Mesendoderm (in vitro differentiated cells): ENCODE measurements at regions not wholly inside any gene's neighbourhood (a gene's known extent, or its start where the extent isn't known, plus 50 kb on each side); places are given as distances from the start of the nearest gene placed in this dataset.
A peak's percentile ranks its signal among the peaks of the same experiment; 100 is the strongest.

Experiments
- DNase-seq: peaks from one replicate; pipeline ENCODE4 v3.0.0; 2013
- H2AK5ac ChIP-seq: 2 replicates; pipeline ENCODE4 v1.6.1; 2013; ENCODE audit warnings: low read length, inconsistent platforms
- H2BK120ac ChIP-seq: 2 replicates; pipeline ENCODE4 v1.6.1; 2013; ENCODE audit warnings: low read depth, mild to moderate bottlenecking, low read length, moderate library complexity, mixed read lengths
- H2BK15ac ChIP-seq: replicated peaks from 2 replicates; pipeline ENCODE4 v1.6.1; 2013; ENCODE audit warnings: low read depth, mild to moderate bottlenecking, moderate library complexity
- H2BK5ac ChIP-seq: 2 replicates; pipeline ENCODE4 v1.6.1; 2013; ENCODE audit warnings: low read length, inconsistent platforms
- H3K18ac ChIP-seq: 2 replicates; pipeline ENCODE4 v1.6.1; 2013; ENCODE audit warnings: mild to moderate bottlenecking, low read length, mixed read lengths
- H3K23ac ChIP-seq: one replicate; pipeline ENCODE4 v1.6.1; 2013; ENCODE audit warnings: low read length
- H3K27ac ChIP-seq: 2 replicates; pipeline ENCODE4 v1.5.1; 2013; ENCODE audit warnings: low read depth, mild to moderate bottlenecking, inconsistent platforms, low read length, moderate library complexity
- H3K27me3 ChIP-seq: 2 replicates; pipeline ENCODE4 v1.6.1; 2013; ENCODE audit warnings: low read length, control low read depth, mild to moderate bottlenecking, inconsistent platforms; ENCODE audit not compliant: insufficient read depth, poor library complexity
- H3K36me3 ChIP-seq: 2 replicates; pipeline ENCODE4 v1.6.1; 2013; ENCODE audit warnings: low read length, inconsistent platforms; ENCODE audit not compliant: control insufficient read depth, insufficient read depth
- H3K4ac ChIP-seq: one replicate; pipeline ENCODE4 v1.6.1; 2013; ENCODE audit warnings: low read depth, mild to moderate bottlenecking, low read length, moderate library complexity
- H3K4me1 ChIP-seq: 2 replicates; pipeline ENCODE4 v1.6.1; 2013; ENCODE audit warnings: low read depth, low read length, inconsistent platforms; ENCODE audit not compliant: control insufficient read depth
- H3K4me2 ChIP-seq: 2 replicates; pipeline ENCODE4 v1.6.1; 2013; ENCODE audit warnings: low read length
- H3K4me3 ChIP-seq: 2 replicates; pipeline ENCODE4 v1.5.1; 2013; ENCODE audit warnings: mild to moderate bottlenecking, low read length
- H3K56ac ChIP-seq: one replicate; pipeline ENCODE4 v1.6.1; 2013; ENCODE audit warnings: low read length
- H3K79me1 ChIP-seq: 2 replicates; pipeline ENCODE4 v1.6.1; 2013; ENCODE audit warnings: low read length, inconsistent platforms
- H3K79me2 ChIP-seq: 2 replicates; pipeline ENCODE4 v1.6.1; 2013; ENCODE audit warnings: mild to moderate bottlenecking, low read length; ENCODE audit not compliant: control insufficient read depth, insufficient read depth
- H3K9ac ChIP-seq: 2 replicates; pipeline ENCODE4 v1.6.1; 2013; ENCODE audit warnings: low read length, inconsistent platforms
- H4K5ac ChIP-seq: one replicate; pipeline ENCODE4 v1.6.1; 2013; ENCODE audit warnings: low read length
- H4K8ac ChIP-seq: one replicate; pipeline ENCODE4 v1.6.1; 2013; ENCODE audit warnings: low read depth, mild to moderate bottlenecking, control low read depth, low read length, moderate library complexity
- WGBS: extraction: QIAGEN DNeasy Blood & Tissue Kit; methylation state at CpG from one replicate; pipeline ENCODE4 v1.1.7; 2013; ENCODE audit warnings: low lambda C conversion rate, missing lambda C conversion rate; ENCODE audit not compliant: insufficient coverage; ENCODE audit errors: extremely low coverage; 5-methylcytosine and 5-hydroxymethylcytosine counted together

DNA sequence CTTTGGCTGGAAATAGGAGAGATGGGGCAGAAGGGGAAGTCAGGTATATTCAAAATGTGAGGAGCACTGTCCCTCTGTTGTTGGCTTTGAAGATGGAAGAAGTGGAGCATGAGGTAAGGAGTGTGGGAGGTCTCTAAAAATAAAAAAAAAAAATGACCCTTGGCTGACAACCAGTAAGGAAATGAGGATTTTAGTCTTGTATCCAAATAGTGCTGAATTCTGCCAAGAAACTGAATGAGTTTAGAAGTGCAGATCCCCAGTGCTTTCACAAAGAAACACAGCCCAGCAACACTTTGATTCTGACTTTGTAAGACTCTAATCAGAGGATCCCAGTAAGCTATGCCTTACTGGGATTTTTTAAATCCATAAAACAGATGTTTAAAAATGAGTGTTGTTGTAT, 367.9 kb downstream of the CYLC2 start:
- no peak overlapping the region for H2BK15ac ChIP-seq
- H3K4ac ChIP-seq: no peak overlapping the region
- H4K5ac ChIP-seq: no peak overlapping the region
- H2BK120ac ChIP-seq: no peak overlapping the region
- no peak overlapping the region for H3K9ac ChIP-seq
- no peaks in the 10 kb centered on the region for H3K4me1 ChIP-seq
- no peak overlapping the region for H3K23ac ChIP-seq
- no peaks in the 10 kb centered on the region for H3K36me3 ChIP-seq
- H4K8ac ChIP-seq: no peak overlapping the region
- no peaks in the 10 kb centered on the region for H3K79me2 ChIP-seq
- no peak overlapping the region for H3K18ac ChIP-seq
- no peak overlapping the region for H2BK5ac ChIP-seq
- H3K27me3 ChIP-seq: no peaks in the 10 kb centered on the region
- no peak overlapping the region for H3K56ac ChIP-seq
- DNase-seq: no peak
- H2AK5ac ChIP-seq: no peak overlapping the region
- H3K4me3 ChIP-seq: no peak overlapping the region
- H3K4me2 ChIP-seq: no peak overlapping the region
- no peaks in the 10 kb centered on the region for H3K79me1 ChIP-seq
- no peak overlapping the region for H3K27ac ChIP-seq

DNA sequence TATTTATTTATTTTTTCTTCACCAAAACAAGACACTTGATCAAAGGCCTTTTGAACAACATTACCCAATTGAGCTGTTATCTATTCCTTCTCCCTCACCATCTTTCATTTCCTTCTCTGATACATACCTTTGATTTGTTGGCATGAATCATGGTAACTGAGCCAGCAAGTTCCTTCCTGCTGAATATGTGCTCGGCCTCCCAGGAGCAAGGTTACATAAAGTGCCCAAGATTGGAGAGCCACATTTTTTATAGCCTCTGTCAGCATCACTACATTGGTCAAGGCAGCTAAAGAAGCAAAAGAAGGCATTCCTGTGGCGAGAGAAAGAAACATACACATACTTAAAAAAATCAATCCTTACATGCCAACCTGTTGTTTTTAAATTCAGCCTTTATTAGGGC, 369.6 kb downstream of the CYLC2 start:
- H3K36me3 ChIP-seq: no peaks in the 10 kb centered on the region
- no peak overlapping the region for H3K56ac ChIP-seq
- no peak overlapping the region for H2BK5ac ChIP-seq
- no peak overlapping the region for H3K23ac ChIP-seq
- H3K4ac ChIP-seq: no peak overlapping the region
- H3K9ac ChIP-seq: no peak overlapping the region
- H3K79me2 ChIP-seq: no peaks in the 10 kb centered on the region
- no CpG with 5 or more reads among the region's 2 CpGs for WGBS
- no peak overlapping the region for H2BK120ac ChIP-seq
- H2AK5ac ChIP-seq: no peak overlapping the region
- H4K8ac ChIP-seq: no peak overlapping the region
- DNase-seq: peak; percentile 52
- H3K4me1 ChIP-seq: no peaks in the 10 kb centered on the region
- H2BK15ac ChIP-seq: no peak overlapping the region
- no peak overlapping the region for H3K18ac ChIP-seq
- H3K27ac ChIP-seq: no peak overlapping the region
- no peaks in the 10 kb centered on the region for H3K79me1 ChIP-seq
- no peak overlapping the region for H3K4me3 ChIP-seq
- no peak overlapping the region for H4K5ac ChIP-seq
- no peak overlapping the region for H3K4me2 ChIP-seq
- no peaks in the 10 kb centered on the region for H3K27me3 ChIP-seq

DNA sequence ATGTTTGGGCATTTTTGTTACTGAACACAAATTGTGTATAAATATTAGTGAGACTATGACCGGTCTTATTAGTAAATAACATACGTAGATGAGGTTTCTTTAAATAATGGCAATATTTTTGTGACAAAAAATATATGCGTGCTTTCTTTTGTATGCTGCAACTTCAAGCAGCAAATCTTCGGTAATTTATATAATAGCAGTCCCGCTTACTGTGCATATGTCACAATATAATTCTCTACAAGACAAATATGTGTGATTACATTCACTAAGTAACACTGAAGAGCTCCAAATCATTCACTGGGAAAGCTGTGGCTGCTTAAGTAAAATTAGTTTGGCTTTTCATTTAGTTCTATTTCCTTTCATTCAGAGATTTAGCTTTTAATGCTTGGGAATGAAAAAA, 376.0 kb downstream of the CYLC2 start:
- no peak overlapping the region for H3K9ac ChIP-seq
- H4K8ac ChIP-seq: no peak overlapping the region
- H4K5ac ChIP-seq: no peak overlapping the region
- H3K56ac ChIP-seq: no peak overlapping the region
- H3K27ac ChIP-seq: no peak overlapping the region
- no peak overlapping the region for H3K23ac ChIP-seq
- no peak overlapping the region for H3K4me3 ChIP-seq
- H3K79me1 ChIP-seq: no peaks in the 10 kb centered on the region
- no peak overlapping the region for H2BK120ac ChIP-seq
- no peak overlapping the region for H3K4me2 ChIP-seq
- H2AK5ac ChIP-seq: no peak overlapping the region
- no peak overlapping the region for H3K18ac ChIP-seq
- no peak overlapping the region for H2BK15ac ChIP-seq
- H3K4me1 ChIP-seq: no peaks in the 10 kb centered on the region
- no peaks in the 10 kb centered on the region for H3K27me3 ChIP-seq
- WGBS: no CpG with 5 or more reads among the region's 5 CpGs
- H3K4ac ChIP-seq: no peak overlapping the region
- H2BK5ac ChIP-seq: no peak overlapping the region
- no peaks in the 10 kb centered on the region for H3K79me2 ChIP-seq
- DNase-seq: no peak
- H3K36me3 ChIP-seq: no peaks in the 10 kb centered on the region

DNA sequence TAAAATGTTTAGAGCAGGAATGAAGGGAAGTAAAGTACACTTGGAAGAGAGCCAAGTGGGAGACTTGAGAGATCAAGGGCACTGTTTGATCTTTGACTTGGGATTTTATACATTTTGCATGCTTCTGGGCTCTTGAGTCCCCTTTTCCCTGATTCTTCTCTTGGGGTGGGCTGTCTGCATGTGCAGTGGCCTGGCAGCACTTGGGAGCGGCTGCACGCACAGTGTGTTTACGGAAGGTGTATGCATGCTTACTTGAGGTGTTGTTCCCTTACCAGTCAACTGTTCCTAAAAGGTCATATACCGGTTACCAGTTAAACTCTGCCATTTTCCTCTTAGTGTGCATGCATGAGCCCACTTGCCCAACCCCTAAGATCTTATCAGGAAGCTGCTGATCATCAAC, 377.7 kb downstream of the CYLC2 start:
- H3K27me3 ChIP-seq: no peaks in the 10 kb centered on the region
- H4K5ac ChIP-seq: no peak overlapping the region
- H2BK5ac ChIP-seq: no peak overlapping the region
- no peak overlapping the region for H3K4me3 ChIP-seq
- no peak overlapping the region for H2BK15ac ChIP-seq
- no peak overlapping the region for H3K9ac ChIP-seq
- WGBS: no CpG with 5 or more reads among the region's 4 CpGs
- H2AK5ac ChIP-seq: no peak overlapping the region
- H3K56ac ChIP-seq: no peak overlapping the region
- no peak overlapping the region for H3K27ac ChIP-seq
- no peaks in the 10 kb centered on the region for H3K4me1 ChIP-seq
- no peak for DNase-seq
- H3K36me3 ChIP-seq: no peaks in the 10 kb centered on the region
- H3K79me1 ChIP-seq: no peaks in the 10 kb centered on the region
- H3K79me2 ChIP-seq: no peaks in the 10 kb centered on the region
- no peak overlapping the region for H4K8ac ChIP-seq
- H3K4me2 ChIP-seq: no peak overlapping the region
- H3K18ac ChIP-seq: no peak overlapping the region
- no peak overlapping the region for H3K23ac ChIP-seq
- no peak overlapping the region for H2BK120ac ChIP-seq
- no peak overlapping the region for H3K4ac ChIP-seq

DNA sequence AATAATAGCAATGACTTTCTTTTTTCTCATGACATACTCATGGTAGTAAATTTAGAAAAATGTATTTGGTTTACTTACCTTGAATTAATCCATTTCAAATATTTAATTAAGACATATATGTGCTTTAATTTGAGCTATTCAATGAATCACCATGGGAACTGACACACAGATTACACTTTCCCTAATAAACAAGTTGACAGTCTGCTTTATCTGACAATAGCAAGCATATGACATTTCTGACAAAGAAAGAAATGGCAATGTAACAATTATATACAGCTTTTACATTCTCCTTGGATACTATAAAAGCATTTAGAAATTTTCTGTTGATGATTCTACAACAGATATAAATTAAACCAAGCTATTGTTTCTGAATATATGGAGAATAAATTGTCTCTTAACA, 382.5 kb downstream of the CYLC2 start:
- no peak overlapping the region for H2AK5ac ChIP-seq
- no peak overlapping the region for H2BK120ac ChIP-seq
- no peak overlapping the region for H2BK5ac ChIP-seq
- no peaks in the 10 kb centered on the region for H3K4me1 ChIP-seq
- no peak overlapping the region for H3K18ac ChIP-seq
- no peaks in the 10 kb centered on the region for H3K27me3 ChIP-seq
- no peak overlapping the region for H3K9ac ChIP-seq
- no peaks in the 10 kb centered on the region for H3K79me1 ChIP-seq
- no peaks in the 10 kb centered on the region for H3K79me2 ChIP-seq
- no peak overlapping the region for H3K4me3 ChIP-seq
- no peak overlapping the region for H3K23ac ChIP-seq
- H2BK15ac ChIP-seq: no peak overlapping the region
- H4K8ac ChIP-seq: no peak overlapping the region
- no peaks in the 10 kb centered on the region for H3K36me3 ChIP-seq
- no peak overlapping the region for H3K56ac ChIP-seq
- H3K4ac ChIP-seq: no peak overlapping the region
- H4K5ac ChIP-seq: no peak overlapping the region
- no peak overlapping the region for H3K27ac ChIP-seq
- DNase-seq: no peak
- H3K4me2 ChIP-seq: no peak overlapping the region

DNA sequence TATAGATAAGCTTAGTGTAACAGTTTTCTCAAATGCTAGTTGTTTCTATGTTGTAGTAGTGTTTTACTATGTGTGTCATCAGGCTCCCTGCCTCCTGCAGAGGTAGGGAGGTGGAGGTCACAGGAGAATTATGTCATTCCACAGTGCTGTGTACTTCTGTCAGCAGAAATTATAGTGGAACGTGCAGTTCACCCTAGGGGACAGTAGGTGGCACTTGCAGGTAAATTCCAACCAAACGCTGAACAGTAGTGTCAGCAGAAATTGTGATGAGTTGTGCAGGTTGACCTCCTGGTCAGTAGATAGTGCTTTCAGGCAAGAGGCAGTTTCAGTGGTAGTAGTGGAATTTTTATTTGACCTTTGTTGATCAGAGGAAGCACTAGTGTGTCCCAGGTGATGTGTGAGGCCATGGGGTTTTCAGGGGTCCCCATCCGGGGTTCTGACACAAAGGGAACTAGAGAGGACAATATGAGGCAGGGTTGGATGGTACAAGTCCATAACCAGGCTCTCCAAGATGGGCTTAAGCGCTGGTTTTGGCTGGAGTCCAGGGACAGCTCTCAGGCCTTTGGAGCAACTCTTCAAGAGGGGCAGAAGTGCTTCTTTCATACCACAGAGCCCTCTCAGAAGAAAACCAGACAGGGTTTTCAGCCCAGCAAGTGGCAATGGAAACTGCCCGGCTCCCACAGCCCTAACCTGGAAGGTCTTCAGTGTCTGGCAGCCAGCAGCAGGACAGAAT, 402.9 kb downstream of the CYLC2 start:
- H3K4me2 ChIP-seq: no peak overlapping the region
- H3K36me3 ChIP-seq: no peaks in the 10 kb centered on the region
- H3K27me3 ChIP-seq: no peaks in the 10 kb centered on the region
- no peaks in the 10 kb centered on the region for H3K79me1 ChIP-seq
- no peak overlapping the region for H4K5ac ChIP-seq
- no CpG with 5 or more reads among the region's 5 CpGs for WGBS
- no peak overlapping the region for H3K4ac ChIP-seq
- H2BK5ac ChIP-seq: no peak overlapping the region
- no peak overlapping the region for H2AK5ac ChIP-seq
- no peak overlapping the region for H4K8ac ChIP-seq
- DNase-seq: peak; percentile 88
- no peaks in the 10 kb centered on the region for H3K79me2 ChIP-seq
- no peak overlapping the region for H3K23ac ChIP-seq
- no peak overlapping the region for H2BK15ac ChIP-seq
- no peak overlapping the region for H3K27ac ChIP-seq
- H3K18ac ChIP-seq: no peak overlapping the region
- H3K9ac ChIP-seq: no peak overlapping the region
- no peak overlapping the region for H2BK120ac ChIP-seq
- no peak overlapping the region for H3K56ac ChIP-seq
- H3K4me3 ChIP-seq: no peak overlapping the region
- H3K4me1 ChIP-seq: no peaks in the 10 kb centered on the region
